ENCODE measurements at regions not wholly inside any gene's neighbourhood (a gene's known extent, or its start where the extent isn't known, plus 50 kb on each side); places are given as distances from the start of the nearest gene placed in this dataset.

DNA sequence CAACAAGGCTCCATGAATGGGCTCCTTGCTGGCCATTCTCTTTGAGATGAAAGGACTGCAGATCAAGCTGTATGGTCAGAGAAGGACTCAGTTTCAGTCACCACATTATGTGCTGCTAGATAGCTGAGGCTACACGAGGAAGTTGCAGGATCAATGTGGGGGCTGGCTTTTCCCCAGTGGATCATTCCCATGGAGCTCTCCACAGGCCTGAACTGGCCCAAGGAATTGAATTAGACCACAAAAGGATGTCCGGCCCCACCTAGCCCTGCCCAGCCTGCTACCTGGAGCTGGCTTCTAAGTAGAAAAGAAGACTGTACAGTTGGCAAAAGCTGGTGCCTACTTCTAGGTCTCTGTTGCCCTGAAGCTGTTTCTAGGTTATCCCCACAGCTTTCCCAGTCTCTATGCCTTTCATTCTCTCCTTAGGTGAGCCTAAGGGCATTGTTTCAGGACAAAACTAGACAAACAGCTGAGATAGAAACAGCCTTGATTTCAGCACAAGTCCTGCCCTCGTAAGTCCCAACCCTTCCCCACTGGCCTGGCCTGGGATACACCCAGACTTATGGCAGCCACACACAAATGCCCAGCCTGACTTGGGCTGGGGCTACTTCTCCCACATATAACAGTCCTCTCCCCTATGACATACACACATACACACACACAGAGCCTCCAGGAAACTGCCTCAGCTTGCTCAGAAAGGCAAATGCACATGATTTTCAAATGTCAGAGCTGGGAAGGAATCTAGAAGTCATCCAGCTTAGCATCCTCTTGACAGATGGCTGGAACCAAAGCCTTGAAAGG is 129.1 kb upstream of the NCAM1 start:
- POLR2A ChIA-PET = no interaction called here
- intact Hi-C loops (cut with micrococcal nuclease) = no loop called here
- dilution Hi-C loops (cut with MboI; ENCODE audit: extremely low pct_ligation_motif_present, low sequenced_read_pairs) = no loop called here
- Histone ChIP-seq H3K9me3 (replicated peaks; ENCODE audit: control insufficient read depth, insufficient read depth, low read length) (no peaks in the 10 kb centered on the region), H3K36me3 (ENCODE audit: control insufficient read depth in 2 of 2, extremely low read depth in 1 of 2, insufficient read depth in 2 of 2, low read length in 2 of 2) (no peaks in the 10 kb centered on the region), H3K4me1 (ENCODE audit: control insufficient read depth, extremely low read depth, insufficient read depth, low read length) (no peaks in the 10 kb centered on the region), H2AFZ (ENCODE audit: low read depth, low read length) (no peak overlapping the region), H3K4me2 (ENCODE audit: insufficient read depth, low read length) (no peak overlapping the region), H3K9ac (replicated peaks; ENCODE audit: extremely low read depth, insufficient read depth, low read length) (no peak overlapping the region), H3K79me2 (ENCODE audit: control insufficient read depth, insufficient read depth, low read length) (no peaks in the 10 kb centered on the region), H3K9me1 (replicated peaks; ENCODE audit: control insufficient read depth, extremely low read depth, insufficient read depth, low read length) (no peaks in the 10 kb centered on the region), H3K27ac (ENCODE audit: insufficient read depth, low read depth, low read length) (no peak overlapping the region), H3K4me3 (replicated peaks in 1 of 3; ENCODE audit: insufficient read depth in 1 of 3, low read depth in 1 of 3, low read length in 3 of 3) (no peak overlapping the region), H3K27me3 (ENCODE audit: control insufficient read depth in 2 of 2, insufficient read depth in 2 of 2, low read length in 2 of 2) (no peaks in the 10 kb centered on the region), H4K20me1 (replicated peaks; ENCODE audit: control insufficient read depth, extremely low read depth, insufficient read depth, low read length) (no peaks in the 10 kb centered on the region)
- DNase-seq (ENCODE audit: low read depth, low spot score) = no peak
- CTCF ChIA-PET = no interaction called here
- no TSS peak for BruUV-seq (replicated peaks)
- no peak for TF ChIP-seq FOS (IDR thresholded peaks at IDR 0.05; ENCODE audit: borderline replicate concordance, insufficient read depth, low read length)
- TF ChIP-seq, protein P1, sequence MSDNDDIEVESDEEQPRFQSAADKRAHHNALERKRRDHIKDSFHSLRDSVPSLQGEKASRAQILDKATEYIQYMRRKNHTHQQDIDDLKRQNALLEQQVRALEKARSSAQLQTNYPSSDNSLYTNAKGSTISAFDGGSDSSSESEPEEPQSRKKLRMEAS (IDR thresholded peaks at IDR 0.05; ENCODE audit: insufficient read depth, insufficient read length) = no peak
- TF ChIP-seq, protein P2, sequence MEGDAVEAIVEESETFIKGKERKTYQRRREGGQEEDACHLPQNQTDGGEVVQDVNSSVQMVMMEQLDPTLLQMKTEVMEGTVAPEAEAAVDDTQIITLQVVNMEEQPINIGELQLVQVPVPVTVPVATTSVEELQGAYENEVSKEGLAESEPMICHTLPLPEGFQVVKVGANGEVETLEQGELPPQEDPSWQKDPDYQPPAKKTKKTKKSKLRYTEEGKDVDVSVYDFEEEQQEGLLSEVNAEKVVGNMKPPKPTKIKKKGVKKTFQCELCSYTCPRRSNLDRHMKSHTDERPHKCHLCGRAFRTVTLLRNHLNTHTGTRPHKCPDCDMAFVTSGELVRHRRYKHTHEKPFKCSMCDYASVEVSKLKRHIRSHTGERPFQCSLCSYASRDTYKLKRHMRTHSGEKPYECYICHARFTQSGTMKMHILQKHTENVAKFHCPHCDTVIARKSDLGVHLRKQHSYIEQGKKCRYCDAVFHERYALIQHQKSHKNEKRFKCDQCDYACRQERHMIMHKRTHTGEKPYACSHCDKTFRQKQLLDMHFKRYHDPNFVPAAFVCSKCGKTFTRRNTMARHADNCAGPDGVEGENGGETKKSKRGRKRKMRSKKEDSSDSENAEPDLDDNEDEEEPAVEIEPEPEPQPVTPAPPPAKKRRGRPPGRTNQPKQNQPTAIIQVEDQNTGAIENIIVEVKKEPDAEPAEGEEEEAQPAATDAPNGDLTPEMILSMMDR (IDR thresholded peaks at IDR 0.05; ENCODE audit: extremely low read depth in 1 of 2, insufficient read depth in 1 of 2, low read depth in 1 of 2, low read length in 2 of 2) = no peak
- no peak for TF ChIP-seq EZH2 (IDR thresholded peaks at IDR 0.05; ENCODE audit: borderline replicate concordance, low read depth, low read length, severe bottlenecking)
- no peak for TF ChIP-seq MYC (IDR thresholded peaks at IDR 0.05; ENCODE audit: low read depth, low read length)
- no peak for TF ChIP-seq GATA2 (IDR thresholded peaks at IDR 0.05; ENCODE audit: insufficient read depth, insufficient read length, low read depth, low read length)
- FAIRE-seq = no peak
